HG03575 (cell line): ENCODE measurements at regions not wholly inside any gene's neighbourhood (a gene's known extent, or its start where the extent isn't known, plus 50 kb on each side); places are given as distances from the start of the nearest gene placed in this dataset.

Source experiments
- ATAC-seq: cut with Tn5 transposase; IDR thresholded peaks from one replicate; pipeline ENCODE4 v1.9.1; 2021; ENCODE audit not compliant: unreplicated experiment, insufficient number of reproducible peaks, low FRiP score; ENCODE audit errors: extremely low read depth

GRCh38 chr4:24637173-24637572, 52.8 kb upstream of the DHX15 start:
- ATAC-seq, result no peak

- no peak for ATAC-seq
Measured at GRCh38 chr4:24638396-24638875, 54.1 kb upstream of the DHX15 start.

- ATAC-seq, result no peak
Measured at GRCh38 chr4:24639714-24640113, 55.4 kb upstream of the DHX15 start.

- no peak for ATAC-seq
Measured at GRCh38 chr4:24640366-24640765, 56.0 kb upstream of the DHX15 start.

- ATAC-seq, result no peak
Measured at GRCh38 chr4:24642981-24643547, 58.7 kb upstream of the DHX15 start.

GRCh38 chr4:24643774-24644520, 59.6 kb upstream of the DHX15 start:
- no peak for ATAC-seq

GRCh38 chr4:24644983-24645764, 60.8 kb upstream of the DHX15 start:
- no peak for ATAC-seq

GRCh38 chr4:24645765-24646550, 61.6 kb upstream of the DHX15 start:
- no peak for ATAC-seq

GRCh38 chr4:24646798-24647460, 62.6 kb upstream of the DHX15 start:
- no peak for ATAC-seq

- ATAC-seq, result no peak
Measured at GRCh38 chr4:24650849-24651640, 66.7 kb upstream of the DHX15 start.

- ATAC-seq, result no peak
Measured at GRCh38 chr4:24655326-24655725, 71.0 kb upstream of the DHX15 start.

- ATAC-seq, result no peak
Measured at GRCh38 chr4:24655971-24656370, 71.6 kb upstream of the DHX15 start.

- no peak for ATAC-seq
Measured at GRCh38 chr4:24656906-24657305, 72.6 kb upstream of the DHX15 start.

- peak; percentile 94 for ATAC-seq
Measured at GRCh38 chr4:24657768-24658617, 73.6 kb upstream of the DHX15 start.

- no peak for ATAC-seq
Measured at GRCh38 chr4:24659241-24659961, 75.0 kb upstream of the DHX15 start.

- no peak for ATAC-seq
Measured at GRCh38 chr4:24662056-24662455, 77.7 kb upstream of the DHX15 start.

GRCh38 chr4:24662542-24662941, 78.2 kb upstream of the DHX15 start:
- ATAC-seq, result no peak
